Stimulated activated CD4-positive, alpha-beta T cell treated with anti-CD3 and anti-CD28 coated beads, Interleukin-2, amount 100 ng/mL, for 24 hours (primary cell): ENCODE measurements at regions not wholly inside any gene's neighbourhood (a gene's known extent, or its start where the extent isn't known, plus 50 kb on each side); places are given as distances from the start of the nearest gene placed in this dataset.

ENCODE experiments used
- DNase-seq, 2 donors: peaks; one replicate each; pipeline ENCODE4 v3.0.0-alpha.2; 2020

- DNase-seq: no peak
Measured at GRCh38 chr7:22676385-22676784, 50.6 kb upstream of the IL6 start.

- peak; percentile 39 to 50 for DNase-seq
Measured at GRCh38 chr7:22675917-22676343, 51.1 kb upstream of the IL6 start.

GRCh38 chr7:22675421-22675820 lies 51.6 kb upstream of the IL6 start:
- no peak for DNase-seq

GRCh38 chr7:22672846-22673680 lies 53.9 kb upstream of the IL6 start:
- DNase-seq: no peak

GRCh38 chr7:22671177-22671879 lies 55.7 kb upstream of the IL6 start:
- no peak for DNase-seq

- DNase-seq: no peak
Measured at GRCh38 chr7:22670422-22670815, 56.6 kb upstream of the IL6 start.

- no peak for DNase-seq
Measured at GRCh38 chr7:22669692-22670421, 57.1 kb upstream of the IL6 start.

- DNase-seq: no peak
Measured at GRCh38 chr7:22668971-22669401, 58.0 kb upstream of the IL6 start.

- no peak for DNase-seq
Measured at GRCh38 chr7:22667562-22668239, 59.3 kb upstream of the IL6 start.

GRCh38 chr7:22667187-22667561 lies 59.8 kb upstream of the IL6 start:
- DNase-seq: no peak

- DNase-seq: no peak
Measured at GRCh38 chr7:22666732-22667131, 60.3 kb upstream of the IL6 start.

- peak in 1 of 2 donors; percentile 47 for DNase-seq
Measured at GRCh38 chr7:22665923-22666322, 61.1 kb upstream of the IL6 start.

GRCh38 chr7:22664988-22665798 lies 61.8 kb upstream of the IL6 start:
- no peak for DNase-seq

- no peak for DNase-seq
Measured at GRCh38 chr7:22663721-22664120, 63.3 kb upstream of the IL6 start.

GRCh38 chr7:22663357-22663718 lies 63.7 kb upstream of the IL6 start:
- DNase-seq: peak; percentile 17 to 30

GRCh38 chr7:22662556-22663356 lies 64.2 kb upstream of the IL6 start:
- DNase-seq: no peak

GRCh38 chr7:22662036-22662435 lies 65.0 kb upstream of the IL6 start:
- no peak for DNase-seq

- DNase-seq: no peak
Measured at GRCh38 chr7:22660732-22661131, 66.3 kb upstream of the IL6 start.

- DNase-seq: no peak
Measured at GRCh38 chr7:22660293-22660692, 66.7 kb upstream of the IL6 start.

- no peak for DNase-seq
Measured at GRCh38 chr7:22659741-22660140, 67.3 kb upstream of the IL6 start.

- DNase-seq: no peak
Measured at GRCh38 chr7:22658031-22658430, 69.0 kb upstream of the IL6 start.
